HUES64 (cell line): ENCODE measurements at regions not wholly inside any gene's neighbourhood (a gene's known extent, or its start where the extent isn't known, plus 50 kb on each side); places are given as distances from the start of the nearest gene placed in this dataset.

Source experiments
- H3K27ac ChIP-seq: 2 replicates; pipeline ENCODE4 v1.7.0; 2013; ENCODE audit warnings: low read depth, low read length, inconsistent platforms
- H3K27me3 ChIP-seq: 2 replicates; pipeline ENCODE4 v1.6.1; 2013; ENCODE audit warnings: mild to moderate bottlenecking, low read length; ENCODE audit not compliant: insufficient read depth
- H3K36me3 ChIP-seq: 2 replicates; pipeline ENCODE4 v1.6.1; 2013; ENCODE audit warnings: mild to moderate bottlenecking, low read length; ENCODE audit not compliant: insufficient read depth
- H3K4me1 ChIP-seq: 2 replicates; pipeline ENCODE4 v1.6.1; 2013; ENCODE audit warnings: mild to moderate bottlenecking, low read length, moderate library complexity; ENCODE audit not compliant: insufficient read depth
- H3K4me3 ChIP-seq: 2 replicates; pipeline ENCODE4 v1.5.1; 2013; ENCODE audit warnings: mild to moderate bottlenecking, low read length, moderate library complexity
- H3K9ac ChIP-seq: 2 replicates; pipeline ENCODE4 v1.6.1; 2013; ENCODE audit warnings: mild to moderate bottlenecking, low read depth, low read length
- H3K9me3 ChIP-seq: 2 replicates; pipeline ENCODE4 v1.6.1; 2013; ENCODE audit warnings: low read depth, low read length; ENCODE audit not compliant: insufficient read depth
- WGBS: fragments of 150-250, 120-280 bp; methylation state at CpG from one replicate; pipeline ENCODE4 v1.1.7; 2013; ENCODE audit warnings: missing lambda C conversion rate; 5-methylcytosine and 5-hydroxymethylcytosine counted together

DNA sequence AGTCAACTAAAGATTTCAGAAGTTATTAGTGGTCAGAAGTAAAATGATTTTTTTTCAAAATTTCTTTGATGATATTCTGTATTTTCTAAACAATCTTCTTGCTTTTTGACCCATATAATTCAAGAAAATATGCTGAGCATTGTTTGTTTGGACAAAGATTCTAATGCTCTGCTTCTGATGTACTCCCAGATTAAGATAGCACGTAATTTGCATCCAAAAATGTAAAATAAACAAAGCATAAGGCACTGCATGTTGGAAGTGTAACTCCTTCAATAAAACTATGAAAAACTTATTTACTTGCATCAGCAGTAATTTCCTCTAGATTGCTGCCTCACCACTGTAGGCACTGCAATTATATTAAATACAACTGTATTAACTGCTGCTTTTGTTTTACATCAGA, 1054.1 kb downstream of the TTLL7 start:
- no peaks in the 10 kb centered on the region for H3K36me3 ChIP-seq
- no peak overlapping the region for H3K27ac ChIP-seq
- H3K4me1 ChIP-seq: no peaks in the 10 kb centered on the region
- no peaks in the 10 kb centered on the region for H3K27me3 ChIP-seq
- no peaks in the 10 kb centered on the region for H3K9me3 ChIP-seq
- H3K4me3 ChIP-seq: no peak overlapping the region
- 82% methylated on average over 1 of the region's 1 CpG for WGBS
- H3K9ac ChIP-seq: no peak overlapping the region

DNA sequence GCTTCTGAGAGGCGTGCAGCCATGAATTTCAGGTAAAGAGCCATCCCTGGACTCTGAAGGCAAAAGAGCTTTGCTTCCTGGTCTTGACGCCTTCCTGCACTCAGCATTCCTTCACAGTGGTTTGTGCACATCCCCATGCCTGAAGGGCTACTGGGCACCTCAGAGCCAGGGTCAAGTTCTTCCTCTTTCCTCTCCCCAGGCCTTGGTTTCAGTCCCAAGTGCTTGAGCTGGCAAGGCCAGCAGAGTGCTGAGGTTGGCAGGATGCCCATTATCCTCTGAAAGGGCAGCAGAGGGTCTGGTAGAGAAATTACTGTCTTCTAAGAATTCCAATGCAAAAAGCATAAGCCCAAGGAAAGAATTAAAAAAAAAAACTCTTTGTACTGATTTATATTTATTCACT, 1064.9 kb downstream of the TTLL7 start:
- Histone ChIP-seq H3K27me3 (no peaks in the 10 kb centered on the region), H3K4me1 (no peaks in the 10 kb centered on the region), H3K9ac (no peak overlapping the region), H3K36me3 (no peaks in the 10 kb centered on the region), H3K4me3 (no peak overlapping the region), H3K9me3 (no peaks in the 10 kb centered on the region), H3K27ac (no peak overlapping the region)
- 91% methylated on average over 2 of the region's 2 CpGs for WGBS

DNA sequence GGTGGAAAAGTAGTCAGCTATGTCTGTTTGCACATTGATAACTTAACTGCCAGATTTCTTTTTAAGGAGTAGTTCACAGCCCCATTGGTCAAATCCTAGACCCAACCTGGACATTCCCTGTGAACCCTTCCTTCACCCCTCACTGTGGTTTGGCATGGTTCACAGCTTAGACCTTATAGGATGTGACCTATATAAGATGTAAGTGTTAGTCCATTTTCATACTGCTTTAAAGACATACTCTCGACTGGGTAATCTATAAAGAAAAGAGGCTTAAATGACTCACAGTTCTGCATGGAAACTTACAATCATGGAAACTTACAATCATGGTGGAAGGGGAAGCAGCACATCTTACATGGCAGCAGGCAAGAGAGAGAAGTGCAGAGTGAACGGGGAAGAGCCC, 1066.2 kb downstream of the TTLL7 start:
- Histone ChIP-seq H3K9me3 (no peaks in the 10 kb centered on the region), H3K4me3 (no peak overlapping the region), H3K27ac (no peak overlapping the region), H3K4me1 (no peaks in the 10 kb centered on the region), H3K36me3 (no peaks in the 10 kb centered on the region), H3K27me3 (no peaks in the 10 kb centered on the region), H3K9ac (no peak overlapping the region)
- 88% methylated on average over 2 of the region's 2 CpGs for WGBS

DNA sequence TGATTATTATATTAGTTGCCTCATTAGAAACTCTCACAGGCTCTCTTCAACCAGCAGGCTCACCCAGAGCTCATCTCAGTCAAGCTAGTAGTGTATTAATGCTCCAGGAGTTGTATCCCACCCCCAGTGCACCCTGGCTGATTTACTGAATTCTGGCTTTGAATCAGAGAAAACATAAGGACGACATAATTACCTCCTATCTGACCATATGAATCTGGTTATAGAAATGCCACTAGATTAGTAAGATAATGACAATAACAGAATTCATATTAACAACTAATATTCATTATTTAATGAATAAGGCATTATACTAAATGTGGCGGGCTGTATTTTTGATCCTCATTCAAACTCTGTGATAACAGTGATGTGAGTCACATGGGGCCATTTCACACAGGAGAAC, 1066.7 kb downstream of the TTLL7 start:
- H3K9ac ChIP-seq: no peak overlapping the region
- H3K36me3 ChIP-seq: no peaks in the 10 kb centered on the region
- 97% methylated on average over 2 of the region's 2 CpGs for WGBS
- H3K27ac ChIP-seq: no peak overlapping the region
- H3K4me3 ChIP-seq: no peak overlapping the region
- no peaks in the 10 kb centered on the region for H3K27me3 ChIP-seq
- no peaks in the 10 kb centered on the region for H3K4me1 ChIP-seq
- H3K9me3 ChIP-seq: no peaks in the 10 kb centered on the region

DNA sequence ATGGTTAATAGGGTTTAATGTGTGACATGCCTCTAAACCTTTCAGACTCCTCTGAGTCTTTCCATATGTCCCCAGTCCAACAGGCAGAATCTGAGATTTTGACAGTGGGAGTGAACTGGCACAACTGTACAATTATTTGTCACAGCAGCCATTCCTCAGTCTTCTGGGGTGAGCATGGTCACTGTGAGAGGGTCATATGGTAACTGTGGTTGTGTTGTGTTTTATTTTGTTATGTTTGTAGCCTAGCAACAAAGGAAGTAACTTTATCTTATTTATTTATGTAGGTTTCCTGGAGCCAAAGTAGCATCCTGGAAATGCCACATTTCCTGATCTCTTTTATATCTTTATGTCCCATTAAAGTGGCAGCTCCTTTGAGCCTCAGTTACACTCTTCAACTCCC, 1067.9 kb downstream of the TTLL7 start:
- no peaks in the 10 kb centered on the region for H3K9me3 ChIP-seq
- H3K36me3 ChIP-seq: no peaks in the 10 kb centered on the region
- no peaks in the 10 kb centered on the region for H3K4me1 ChIP-seq
- H3K27me3 ChIP-seq: no peaks in the 10 kb centered on the region
- H3K9ac ChIP-seq: no peak overlapping the region
- no peak overlapping the region for H3K27ac ChIP-seq
- no peak overlapping the region for H3K4me3 ChIP-seq

DNA sequence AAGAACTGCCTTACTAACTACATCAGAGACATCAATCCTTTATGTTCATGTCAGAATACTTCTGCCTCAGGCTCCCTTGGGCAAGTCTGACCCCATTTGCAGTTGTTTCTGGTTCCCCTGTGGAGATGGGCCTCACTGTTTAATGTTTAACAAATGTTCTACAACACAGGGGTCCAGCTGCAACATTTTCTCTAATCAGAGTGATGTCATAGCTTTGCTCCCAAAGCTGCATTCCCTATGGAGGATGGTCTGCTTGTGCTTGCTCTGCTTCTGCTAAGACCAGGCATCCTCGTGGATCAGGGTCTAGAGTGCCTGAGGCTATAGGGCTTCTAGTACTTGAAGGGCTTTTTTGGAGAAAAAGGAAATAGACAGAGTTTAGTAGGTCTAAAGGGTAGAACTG, 1071.2 kb downstream of the TTLL7 start:
- Histone ChIP-seq H3K4me1 (no peaks in the 10 kb centered on the region), H3K36me3 (no peaks in the 10 kb centered on the region), H3K27me3 (no peaks in the 10 kb centered on the region), H3K9me3 (no peaks in the 10 kb centered on the region), H3K27ac (no peak overlapping the region), H3K4me3 (no peak overlapping the region), H3K9ac (no peak overlapping the region)
- 67% methylated on average over 1 of the region's 1 CpG for WGBS

DNA sequence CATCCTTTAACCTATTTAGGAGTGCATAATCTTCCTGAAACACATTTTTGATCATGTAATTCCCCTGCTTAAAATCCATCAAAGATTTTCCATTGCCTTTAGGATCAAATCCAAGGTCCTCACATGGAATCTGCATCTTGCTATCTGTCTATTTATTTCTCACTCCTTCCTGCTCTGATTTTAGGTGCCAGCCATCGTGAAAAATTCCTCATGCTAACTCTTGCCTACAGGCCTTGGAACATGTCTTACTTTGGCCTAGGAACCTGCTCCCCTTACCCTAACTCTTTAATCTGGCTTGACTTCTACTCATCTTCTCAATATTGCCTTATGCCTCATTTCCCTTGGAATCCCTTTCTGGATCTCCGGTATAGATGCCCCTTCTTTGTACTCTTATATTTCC, 1074.3 kb downstream of the TTLL7 start:
- Histone ChIP-seq H3K9me3 (no peaks in the 10 kb centered on the region), H3K4me1 (no peaks in the 10 kb centered on the region), H3K9ac (no peak overlapping the region), H3K27ac (no peak overlapping the region), H3K36me3 (no peaks in the 10 kb centered on the region), H3K27me3 (no peaks in the 10 kb centered on the region), H3K4me3 (no peak overlapping the region)
- 96% methylated on average over 2 of the region's 2 CpGs for WGBS

DNA sequence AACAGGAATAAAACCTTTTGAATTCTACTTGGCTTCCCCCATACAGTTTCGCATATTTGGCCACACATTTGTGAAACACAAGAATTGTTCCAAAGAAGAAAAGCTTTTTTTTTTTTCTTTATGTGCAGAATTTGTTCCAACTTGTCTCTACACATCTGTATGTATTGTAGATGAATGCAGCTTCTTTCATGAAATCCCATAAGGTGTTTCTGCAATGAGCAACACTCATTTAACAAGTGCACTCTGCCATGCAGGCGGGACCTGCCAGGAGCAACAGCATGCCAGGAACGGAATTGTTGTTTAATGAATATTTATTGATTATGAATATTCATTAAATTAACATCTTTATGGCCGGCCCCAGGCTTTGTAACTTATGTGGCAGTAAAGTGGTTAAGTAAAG, 1075.0 kb downstream of the TTLL7 start:
- 94% methylated on average over 1 of the region's 4 CpGs for WGBS
- H3K27me3 ChIP-seq: no peaks in the 10 kb centered on the region
- H3K4me3 ChIP-seq: no peak overlapping the region
- H3K27ac ChIP-seq: no peak overlapping the region
- H3K36me3 ChIP-seq: no peaks in the 10 kb centered on the region
- no peaks in the 10 kb centered on the region for H3K4me1 ChIP-seq
- H3K9me3 ChIP-seq: no peaks in the 10 kb centered on the region
- no peak overlapping the region for H3K9ac ChIP-seq

DNA sequence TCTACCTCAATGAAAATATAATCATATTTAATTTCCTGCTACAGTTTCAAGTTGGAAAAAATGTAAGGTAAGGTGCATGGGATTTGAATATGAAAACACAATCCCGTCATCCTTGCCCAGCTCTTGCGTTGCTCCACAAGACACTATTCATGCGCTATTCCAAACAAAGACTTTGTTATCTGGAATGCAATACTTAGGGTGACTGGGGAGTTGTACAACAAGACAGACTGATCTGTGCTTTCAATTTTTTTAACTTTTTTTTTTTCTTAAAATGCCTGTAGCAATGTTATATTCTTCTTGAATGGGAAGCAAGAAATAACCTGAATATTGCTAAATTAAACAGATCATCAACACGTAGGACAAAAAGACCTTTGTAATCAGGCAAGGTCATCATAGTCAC, 1077.2 kb downstream of the TTLL7 start:
- WGBS: 89% methylated on average over 4 of the region's 4 CpGs
- no peak overlapping the region for H3K4me3 ChIP-seq
- no peaks in the 10 kb centered on the region for H3K4me1 ChIP-seq
- H3K9me3 ChIP-seq: no peaks in the 10 kb centered on the region
- no peak overlapping the region for H3K9ac ChIP-seq
- H3K27ac ChIP-seq: no peak overlapping the region
- no peaks in the 10 kb centered on the region for H3K36me3 ChIP-seq
- H3K27me3 ChIP-seq: no peaks in the 10 kb centered on the region

DNA sequence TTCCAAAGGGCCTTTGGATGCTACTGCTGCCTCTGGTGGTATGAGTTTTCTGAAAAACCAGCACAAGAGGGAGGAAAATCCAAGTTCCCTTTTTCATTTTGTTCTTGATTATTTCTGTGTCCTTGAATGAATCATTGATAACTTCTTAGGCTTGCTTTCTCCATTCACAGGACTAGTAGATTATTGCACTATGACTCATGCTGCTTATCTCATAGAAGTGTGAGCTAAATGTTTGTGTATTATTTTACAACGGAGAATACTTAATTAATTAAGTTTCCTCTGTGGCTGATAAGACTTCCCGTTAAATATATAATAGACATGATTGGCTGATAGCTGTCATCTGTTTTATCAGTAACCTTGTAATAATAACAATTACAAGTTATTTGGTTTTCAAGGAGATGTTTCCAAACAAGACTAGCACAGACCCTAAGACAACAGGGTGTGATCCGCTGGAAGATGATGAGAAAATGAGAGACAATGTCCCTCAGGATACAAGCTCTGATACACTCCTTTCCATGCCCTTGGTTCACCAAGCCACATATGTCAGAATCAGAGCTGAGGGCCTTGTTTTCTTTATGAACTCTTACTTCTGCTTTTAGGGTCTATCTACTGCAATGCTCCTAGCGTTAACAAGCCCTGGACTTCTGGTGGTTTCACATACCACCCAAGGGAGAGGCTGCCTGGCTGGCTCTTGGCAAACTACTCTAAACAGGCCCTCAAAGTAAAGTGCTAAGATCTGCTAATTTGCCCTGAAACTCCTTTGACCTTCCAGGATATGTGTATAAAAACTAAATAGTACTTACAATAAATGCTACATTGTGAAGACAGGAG, 1078.3 kb downstream of the TTLL7 start:
- Histone ChIP-seq H3K27me3 (no peaks in the 10 kb centered on the region), H3K9ac (no peak overlapping the region), H3K27ac (no peak overlapping the region), H3K4me1 (no peaks in the 10 kb centered on the region), H3K9me3 (no peaks in the 10 kb centered on the region), H3K4me3 (no peak overlapping the region), H3K36me3 (no peaks in the 10 kb centered on the region)
- WGBS: 96% methylated on average over 3 of the region's 4 CpGs

DNA sequence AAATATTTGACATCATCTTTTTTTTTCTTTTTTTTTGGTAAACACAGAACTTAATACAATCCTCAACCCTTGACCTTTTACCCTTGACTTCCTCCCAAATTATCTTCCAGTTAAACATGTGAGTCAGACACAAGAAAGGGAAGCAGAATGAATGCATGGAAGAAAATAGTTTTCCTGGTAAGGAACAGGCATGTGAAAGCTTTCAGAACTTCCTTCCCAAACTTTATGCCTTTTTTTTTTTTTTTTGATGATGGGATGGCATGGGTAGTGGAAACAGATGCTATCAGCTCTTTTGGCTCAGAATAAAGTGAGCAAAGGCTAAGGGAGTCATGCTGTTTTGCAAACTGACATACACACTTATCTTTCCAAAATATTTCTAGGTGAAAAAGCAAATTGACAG, 1079.1 kb downstream of the TTLL7 start:
- Histone ChIP-seq H3K9me3 (no peaks in the 10 kb centered on the region), H3K4me3 (no peak overlapping the region), H3K27me3 (no peaks in the 10 kb centered on the region), H3K36me3 (no peaks in the 10 kb centered on the region), H3K4me1 (no peaks in the 10 kb centered on the region), H3K27ac (no peak overlapping the region), H3K9ac (no peak overlapping the region)

DNA sequence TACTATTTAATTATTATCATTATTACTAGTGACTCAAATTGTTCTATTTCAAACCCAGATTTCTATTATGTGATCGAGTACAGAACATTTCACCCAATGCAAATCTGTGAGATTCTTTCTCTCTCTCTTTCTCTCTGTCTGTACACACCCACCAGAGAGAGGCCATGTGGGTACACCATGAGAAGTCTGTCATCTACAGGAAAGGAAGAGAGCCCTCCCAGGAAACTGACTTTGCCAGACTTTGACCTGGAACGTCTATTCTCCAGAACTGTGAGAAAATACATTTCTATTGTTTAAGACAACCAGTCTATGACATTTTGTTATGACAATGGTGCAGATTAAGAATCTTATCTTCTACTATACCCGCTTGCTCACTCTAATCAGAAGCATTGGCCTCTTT, 1091.6 kb downstream of the TTLL7 start:
- Histone ChIP-seq H3K4me3 (no peak overlapping the region), H3K4me1 (no peaks in the 10 kb centered on the region), H3K27ac (no peak overlapping the region), H3K36me3 (no peaks in the 10 kb centered on the region), H3K27me3 (no peaks in the 10 kb centered on the region), H3K9ac (no peak overlapping the region), H3K9me3 (no peaks in the 10 kb centered on the region)
- WGBS: 86% methylated on average over 3 of the region's 3 CpGs
